ENCODE measurements at regions not wholly inside any gene's neighbourhood (a gene's known extent, or its start where the extent isn't known, plus 50 kb on each side); places are given as distances from the start of the nearest gene placed in this dataset.

DNA sequence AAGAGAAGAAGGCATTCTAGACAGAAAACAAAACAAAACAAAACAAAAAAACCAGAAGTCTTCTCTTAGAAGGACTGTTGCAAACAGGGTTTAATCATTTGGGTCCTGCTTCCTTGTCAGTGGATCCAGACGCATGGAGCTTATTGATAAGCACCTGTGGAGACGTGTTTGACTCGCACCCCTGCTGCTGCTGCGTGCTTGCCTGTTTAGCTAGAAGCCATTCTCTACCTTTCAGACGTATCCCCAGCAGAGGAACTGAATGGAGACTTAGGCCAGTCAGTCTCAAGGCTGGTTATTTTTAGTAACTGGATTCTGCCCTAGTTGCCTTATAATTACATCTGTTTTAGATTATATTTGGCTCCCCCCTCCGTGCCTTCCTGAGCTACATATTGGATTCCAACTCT lies 186.1 kb upstream of the EEA1 start:
- intact Hi-C loops (cut with DNase I; ENCODE audit: low total_unique reads) = no loop called here
- peak overlapping the region in 1 of 2 donors; percentile 46 for H3K27ac ChIP-seq
- H3K4me3 ChIP-seq = no peak overlapping the region
- no peak for TF ChIP-seq POLR2A (IDR thresholded peaks at IDR 0.05)
- TF ChIP-seq, protein P1, sequence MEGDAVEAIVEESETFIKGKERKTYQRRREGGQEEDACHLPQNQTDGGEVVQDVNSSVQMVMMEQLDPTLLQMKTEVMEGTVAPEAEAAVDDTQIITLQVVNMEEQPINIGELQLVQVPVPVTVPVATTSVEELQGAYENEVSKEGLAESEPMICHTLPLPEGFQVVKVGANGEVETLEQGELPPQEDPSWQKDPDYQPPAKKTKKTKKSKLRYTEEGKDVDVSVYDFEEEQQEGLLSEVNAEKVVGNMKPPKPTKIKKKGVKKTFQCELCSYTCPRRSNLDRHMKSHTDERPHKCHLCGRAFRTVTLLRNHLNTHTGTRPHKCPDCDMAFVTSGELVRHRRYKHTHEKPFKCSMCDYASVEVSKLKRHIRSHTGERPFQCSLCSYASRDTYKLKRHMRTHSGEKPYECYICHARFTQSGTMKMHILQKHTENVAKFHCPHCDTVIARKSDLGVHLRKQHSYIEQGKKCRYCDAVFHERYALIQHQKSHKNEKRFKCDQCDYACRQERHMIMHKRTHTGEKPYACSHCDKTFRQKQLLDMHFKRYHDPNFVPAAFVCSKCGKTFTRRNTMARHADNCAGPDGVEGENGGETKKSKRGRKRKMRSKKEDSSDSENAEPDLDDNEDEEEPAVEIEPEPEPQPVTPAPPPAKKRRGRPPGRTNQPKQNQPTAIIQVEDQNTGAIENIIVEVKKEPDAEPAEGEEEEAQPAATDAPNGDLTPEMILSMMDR (IDR thresholded peaks at IDR 0.05) = no peak
- no peaks in the 10 kb centered on the region for H3K9me3 ChIP-seq
- H3K27me3 ChIP-seq = no peaks in the 10 kb centered on the region
- DNase-seq = no peak
- no peaks in the 10 kb centered on the region for H3K4me1 ChIP-seq
- no peaks in the 10 kb centered on the region for H3K36me3 ChIP-seq

DNA sequence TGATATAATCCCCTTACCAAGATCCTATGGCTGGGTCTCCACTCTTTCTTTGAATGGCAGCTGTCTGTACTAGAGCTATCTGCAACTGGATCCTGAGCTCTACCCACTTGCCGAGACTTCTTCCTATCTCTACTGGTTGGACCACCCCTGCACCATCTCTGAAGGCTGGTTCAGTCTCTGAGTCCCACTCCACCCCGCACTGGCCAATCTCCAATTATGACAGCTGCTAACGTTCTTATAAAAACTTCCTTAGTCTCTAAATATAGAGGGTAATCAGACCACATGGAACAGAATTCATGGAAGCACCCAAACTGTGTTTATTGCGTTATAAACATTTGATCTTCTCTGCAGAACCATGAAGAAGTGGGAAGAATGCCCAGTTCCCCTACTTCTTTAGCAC lies 186.6 kb upstream of the EEA1 start:
- H3K27me3 ChIP-seq = no peaks in the 10 kb centered on the region
- H3K36me3 ChIP-seq = no peaks in the 10 kb centered on the region
- DNase-seq = no peak
- H3K27ac ChIP-seq = peak overlapping the region in 1 of 2 donors; percentile 46
- H3K4me3 ChIP-seq = no peak overlapping the region
- intact Hi-C loops (cut with DNase I; ENCODE audit: low total_unique reads) = no loop called here
- no peak for TF ChIP-seq POLR2A (IDR thresholded peaks at IDR 0.05)
- no peaks in the 10 kb centered on the region for H3K9me3 ChIP-seq
- H3K4me1 ChIP-seq = no peaks in the 10 kb centered on the region

DNA sequence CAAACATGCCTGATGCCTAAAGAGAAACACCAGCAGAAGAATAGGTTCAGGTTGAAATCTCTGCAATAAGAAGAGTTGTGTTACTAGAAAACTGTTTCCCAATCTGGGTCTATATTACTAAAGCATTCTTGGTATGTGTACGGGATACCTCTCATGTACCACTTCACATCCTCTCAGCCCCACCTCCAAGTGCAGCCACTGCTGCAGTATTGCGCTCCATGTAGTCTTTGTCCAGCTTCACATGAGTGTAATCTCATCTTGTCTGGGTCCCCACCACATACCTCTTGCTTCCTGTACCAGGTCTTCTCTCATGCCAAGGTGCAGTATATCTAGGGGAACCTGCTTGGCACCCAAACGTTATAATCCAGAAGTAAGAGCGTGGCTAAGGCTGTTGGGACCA lies 187.5 kb upstream of the EEA1 start:
- no peak overlapping the region for H3K4me3 ChIP-seq
- no peaks in the 10 kb centered on the region for H3K4me1 ChIP-seq
- H3K9me3 ChIP-seq = no peaks in the 10 kb centered on the region
- intact Hi-C loops (cut with DNase I; ENCODE audit: low total_unique reads) = no loop called here
- no peaks in the 10 kb centered on the region for H3K27me3 ChIP-seq
- TF ChIP-seq, protein P1 (IDR thresholded peaks at IDR 0.05) = no peak
- H3K36me3 ChIP-seq = no peaks in the 10 kb centered on the region
- DNase-seq = no peak
- no peak overlapping the region for H3K27ac ChIP-seq

DNA sequence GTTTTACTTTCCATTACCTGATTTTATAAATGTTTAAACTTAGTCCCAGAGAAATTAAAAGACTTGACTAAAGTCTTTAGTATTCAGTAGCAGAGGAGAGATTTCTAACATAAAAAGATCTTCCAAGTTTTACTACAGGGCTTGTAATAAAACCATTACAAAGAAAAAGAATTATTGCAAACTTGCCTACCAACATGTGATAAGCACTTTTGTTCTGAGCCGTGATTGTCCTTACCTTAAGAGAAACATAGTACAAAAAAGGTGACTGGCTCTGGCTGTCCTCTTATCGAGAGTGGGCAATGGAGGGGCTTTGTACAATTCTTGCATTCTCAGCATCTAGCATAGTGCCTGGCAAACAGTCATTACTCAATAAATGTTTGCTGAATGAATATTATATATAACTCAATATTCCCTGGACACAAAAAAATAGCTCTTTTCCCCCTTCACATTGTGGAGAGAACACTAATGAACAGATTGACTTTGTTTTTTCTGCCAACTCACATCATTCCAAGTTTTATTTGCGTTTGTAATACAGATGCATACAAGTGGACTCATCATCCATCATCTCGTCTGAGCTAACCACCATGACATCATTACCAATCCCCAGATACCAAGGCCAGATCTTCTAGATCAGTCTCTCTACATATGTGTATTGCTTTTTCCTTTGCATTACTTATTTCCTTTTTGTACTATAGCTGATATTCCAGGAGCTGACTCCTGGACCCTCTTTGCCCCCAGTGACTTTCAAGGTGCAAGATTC lies 192.8 kb upstream of the EEA1 start:
- TF ChIP-seq, protein P1 (IDR thresholded peaks at IDR 0.05) = no peak
- TF ChIP-seq POLR2A (IDR thresholded peaks at IDR 0.05) = no peak
- intact Hi-C loops (cut with DNase I; ENCODE audit: low total_unique reads) = no loop called here
- Histone ChIP-seq H3K4me3 (no peak overlapping the region), H3K9me3 (no peaks in the 10 kb centered on the region), H3K27me3 (no peaks in the 10 kb centered on the region), H3K4me1 (no peaks in the 10 kb centered on the region), H3K36me3 (no peaks in the 10 kb centered on the region), H3K27ac (no peak overlapping the region)
- no peak for DNase-seq

DNA sequence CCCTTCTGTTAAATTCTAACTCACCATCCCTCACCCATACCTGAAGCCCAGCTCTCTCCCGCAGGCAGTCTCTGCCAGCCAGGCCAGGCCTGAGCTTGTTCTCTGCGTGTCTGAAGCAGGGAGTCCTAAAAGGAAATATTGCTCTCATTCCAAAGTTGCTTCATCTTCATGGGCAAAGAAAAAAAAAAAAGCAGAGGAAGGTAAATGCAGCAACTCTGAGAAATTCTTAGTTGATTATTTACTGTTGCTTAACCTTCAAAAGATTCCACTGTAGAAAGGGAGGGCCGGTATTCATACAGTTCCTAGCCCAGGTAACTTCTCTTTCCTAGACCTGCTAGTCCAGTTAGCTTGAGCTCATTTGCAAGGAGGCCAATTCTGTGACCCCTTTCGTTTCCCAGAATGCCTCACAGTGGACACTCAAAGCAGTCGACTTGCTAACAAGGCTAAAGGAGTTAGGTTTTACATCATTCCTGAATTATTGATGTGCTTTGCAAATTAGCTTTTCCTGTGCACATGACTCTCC lies 193.5 kb upstream of the EEA1 start:
- H3K27ac ChIP-seq = no peak overlapping the region
- intact Hi-C loops (cut with DNase I; ENCODE audit: low total_unique reads) = no loop called here
- no peak for TF ChIP-seq POLR2A (IDR thresholded peaks at IDR 0.05)
- TF ChIP-seq, protein P1 (IDR thresholded peaks at IDR 0.05) = no peak

More for the DNA sequence above, 193.5 kb upstream of the EEA1 start:
- Histone ChIP-seq H3K4me1 (no peaks in the 10 kb centered on the region), H3K36me3 (no peaks in the 10 kb centered on the region), H3K27me3 (no peaks in the 10 kb centered on the region), H3K4me3 (no peak overlapping the region), H3K9me3 (no peaks in the 10 kb centered on the region)
- no peak for DNase-seq

Data from uterus (tissue), 3 donors.